Mesenchymal stem cell (in vitro differentiated cells and primary cell): ENCODE measurements at regions not wholly inside any gene's neighbourhood (a gene's known extent, or its start where the extent isn't known, plus 50 kb on each side); places are given as distances from the start of the nearest gene placed in this dataset.
A peak's percentile ranks its signal among the peaks of the same experiment; 100 is the strongest.
"Not testable (repeated sequence)": the region's sequence is repeated elsewhere in the genome, so short reads cannot be mapped to it uniquely, and the experiment has no call there.

Source experiments
- DNase-seq: peaks from one replicate; pipeline ENCODE4 v3.0.0-alpha.2; 2013
- H2AFZ ChIP-seq: one replicate; pipeline ENCODE4 v1.6.1; 2013; ENCODE audit warnings: low read depth, mild to moderate bottlenecking, control low read depth, inconsistent platforms, low read length, moderate library complexity
- H2AK5ac ChIP-seq: 2 replicates; pipeline ENCODE4 v1.6.1; 2013; ENCODE audit warnings: low read length, moderate library complexity, mild to moderate bottlenecking, inconsistent platforms; ENCODE audit not compliant: severe bottlenecking
- H2BK120ac ChIP-seq: one replicate; pipeline ENCODE4 v1.6.1; 2013; ENCODE audit warnings: low read depth, mild to moderate bottlenecking, inconsistent platforms, low read length, moderate library complexity
- H2BK12ac ChIP-seq, 2 experiments: one replicate each; pipeline ENCODE4 v1.6.1; 2013; ENCODE audit warnings: inconsistent platforms in 2 of 2, low read length in 2 of 2, mild to moderate bottlenecking in 2 of 2, moderate library complexity in 2 of 2, control low read depth in 1 of 2
- H2BK15ac ChIP-seq: one replicate; pipeline ENCODE4 v1.6.1; 2013; ENCODE audit warnings: mild to moderate bottlenecking, low read depth, inconsistent platforms; ENCODE audit not compliant: poor library complexity, severe bottlenecking
- H2BK5ac ChIP-seq: 2 replicates; pipeline ENCODE4 v1.6.1; 2013; ENCODE audit warnings: low read depth, mild to moderate bottlenecking, low read length, control low read depth, inconsistent platforms; ENCODE audit not compliant: poor library complexity, severe bottlenecking
- H3K14ac ChIP-seq, 2 experiments: one replicate each; pipeline ENCODE4 v1.6.1; 2013; ENCODE audit warnings: inconsistent platforms in 2 of 2, low read length in 2 of 2, control low read depth in 1 of 2, mild to moderate bottlenecking in 1 of 2, moderate library complexity in 1 of 2
- H3K18ac ChIP-seq, 2 experiments: one replicate each; pipeline ENCODE4 v1.6.1; 2013; ENCODE audit warnings: inconsistent platforms in 2 of 2, low read length in 2 of 2, control low read depth in 1 of 2, low read depth in 1 of 2, mild to moderate bottlenecking in 1 of 2
- H3K23ac ChIP-seq, 2 experiments: one replicate each; pipeline ENCODE4 v1.6.1; 2013; ENCODE audit warnings: inconsistent platforms in 2 of 2, low read length in 2 of 2, mild to moderate bottlenecking in 2 of 2, moderate library complexity in 2 of 2, control low read depth in 1 of 2
- H3K27ac ChIP-seq: 2 replicates; pipeline ENCODE4 v1.5.1; 2013; ENCODE audit warnings: mild to moderate bottlenecking, moderate library complexity, low read length, control low read depth, inconsistent platforms; ENCODE audit not compliant: poor library complexity, severe bottlenecking
- H3K27me3 ChIP-seq, 2 experiments: 2 replicates each; pipeline versions ENCODE4 v1.6.1 to v1.7.0; 2013; ENCODE audit warnings: low read length in 2 of 2, mild to moderate bottlenecking in 2 of 2, moderate library complexity in 2 of 2, control low read depth in 1 of 2, inconsistent platforms in 1 of 2; ENCODE audit not compliant: control insufficient read depth in 1 of 2, insufficient read depth in 1 of 2
- H3K36me3 ChIP-seq, 2 experiments: 2 replicates each; pipeline versions ENCODE4 v1.6.1 to v1.7.0; 2013; ENCODE audit warnings: low read length in 2 of 2, control low read depth in 1 of 2, inconsistent platforms in 1 of 2, low read depth in 1 of 2, mild to moderate bottlenecking in 1 of 2; ENCODE audit not compliant: insufficient read depth in 2 of 2, control insufficient read depth in 1 of 2
- H3K4ac ChIP-seq, 2 experiments: one replicate each; pipeline ENCODE4 v1.6.1; 2013; ENCODE audit warnings: inconsistent platforms in 2 of 2, low read length in 2 of 2, mild to moderate bottlenecking in 2 of 2, moderate library complexity in 2 of 2, control low read depth in 1 of 2, low read depth in 1 of 2
- H3K4me1 ChIP-seq: 2 replicates; pipeline ENCODE4 v1.6.1; 2013; ENCODE audit warnings: low read depth, low read length, control low read depth; ENCODE audit not compliant: control insufficient read depth, insufficient read depth
- H3K4me2 ChIP-seq: 2 replicates; pipeline ENCODE4 v1.6.1; 2013; ENCODE audit warnings: low read length, mild to moderate bottlenecking, inconsistent platforms; ENCODE audit not compliant: poor library complexity, severe bottlenecking
- H3K4me3 ChIP-seq, 2 experiments: 2 replicates each; pipeline versions ENCODE4 v1.5.1 to v1.7.0; 2013; ENCODE audit warnings: low read length in 2 of 2, mild to moderate bottlenecking in 2 of 2, control low read depth in 1 of 2, low read depth in 1 of 2; ENCODE audit not compliant: insufficient read depth in 1 of 2
- H3K79me1 ChIP-seq: replicated peaks from 2 replicates; pipeline ENCODE4 v1.6.1; 2013; ENCODE audit warnings: mild to moderate bottlenecking, control low read depth, low read length, inconsistent platforms; ENCODE audit not compliant: poor library complexity, severe bottlenecking
- H3K9ac ChIP-seq: 2 replicates; pipeline ENCODE4 v1.7.0; 2013; ENCODE audit warnings: mild to moderate bottlenecking, low read length, moderate library complexity
- H3K9me3 ChIP-seq: 2 replicates; pipeline ENCODE4 v1.7.0; 2013; ENCODE audit warnings: mild to moderate bottlenecking, low read length; ENCODE audit not compliant: control insufficient read depth
- H4K8ac ChIP-seq: one replicate; pipeline ENCODE4 v1.6.1; 2013; ENCODE audit warnings: inconsistent platforms, mild to moderate bottlenecking, low read length, moderate library complexity
- H4K91ac ChIP-seq: one replicate; pipeline ENCODE4 v1.6.1; 2013; ENCODE audit warnings: mild to moderate bottlenecking, low read length, inconsistent platforms
- WGBS: methylation state at CpG from one replicate; pipeline ENCODE4 v1.1.7; 2013; ENCODE audit warnings: mixed read lengths; 5-methylcytosine and 5-hydroxymethylcytosine counted together

DNA sequence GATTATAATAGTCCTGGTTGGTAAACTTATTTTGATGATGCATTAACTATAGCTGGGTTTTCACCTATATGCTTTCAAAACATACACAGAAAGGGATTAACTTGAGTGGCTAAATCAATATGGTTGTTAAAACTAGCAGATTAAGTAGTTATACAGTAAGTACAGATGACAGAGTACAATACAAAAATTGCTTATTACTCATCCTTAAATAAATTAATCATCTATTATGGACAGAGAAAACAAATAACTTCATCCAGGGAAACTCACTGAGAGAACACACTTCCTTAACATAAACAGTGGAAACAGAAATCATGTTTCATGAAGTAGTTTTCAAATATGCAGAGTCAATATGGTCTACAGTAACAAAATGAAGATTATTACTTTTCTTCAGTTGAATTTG, 133.4 kb downstream of the AREG start:
- no peak overlapping the region for H2AK5ac ChIP-seq
- H2BK120ac ChIP-seq, result no peak overlapping the region
- H2BK12ac ChIP-seq, result no peak overlapping the region
- H2AFZ ChIP-seq, result no peak overlapping the region
- no peak overlapping the region for H3K4ac ChIP-seq
- H3K9me3 ChIP-seq, result no peaks in the 10 kb centered on the region
- H3K4me2 ChIP-seq, result no peak overlapping the region
- H3K14ac ChIP-seq, result no peak overlapping the region
- no peaks in the 10 kb centered on the region for H3K36me3 ChIP-seq
- no peak overlapping the region for H3K18ac ChIP-seq
- no peaks in the 10 kb centered on the region for H3K27me3 ChIP-seq
- no peak overlapping the region for H4K8ac ChIP-seq
- H3K79me1 ChIP-seq, result no peaks in the 10 kb centered on the region
- H3K27ac ChIP-seq, result no peak overlapping the region
- H2BK15ac ChIP-seq, result no peak overlapping the region
- DNase-seq, result no peak
- H2BK5ac ChIP-seq, result no peak overlapping the region
- no peak overlapping the region for H4K91ac ChIP-seq
- no peaks in the 10 kb centered on the region for H3K4me1 ChIP-seq
- no peak overlapping the region for H3K23ac ChIP-seq
- no peak overlapping the region for H3K9ac ChIP-seq
- H3K4me3 ChIP-seq, result no peak overlapping the region

DNA sequence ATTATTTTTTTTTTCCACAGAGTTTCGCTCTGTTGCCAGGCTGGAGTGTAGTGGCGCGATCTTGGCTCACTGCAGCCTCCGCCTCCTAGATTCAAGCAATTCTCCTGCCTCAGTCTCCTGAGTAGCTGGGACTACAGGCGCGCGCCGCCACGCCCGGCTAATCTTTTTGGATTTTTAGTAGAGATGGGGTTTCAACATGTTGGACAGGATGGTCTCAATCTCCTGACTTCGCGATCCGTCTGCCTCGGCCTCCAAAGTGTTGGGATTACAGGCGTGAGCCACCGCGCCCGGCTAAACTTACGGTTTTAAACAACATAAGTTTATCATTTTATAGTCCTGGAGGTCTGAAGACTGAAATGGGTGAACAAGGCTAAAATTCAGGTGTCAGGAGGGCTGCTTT, 133.9 kb downstream of the AREG start:
- not testable (repeated sequence) for H3K4me1 ChIP-seq, H3K18ac ChIP-seq, H3K23ac ChIP-seq, H2AFZ ChIP-seq, H3K36me3 ChIP-seq, H3K4me3 ChIP-seq, H2BK12ac ChIP-seq, H4K91ac ChIP-seq, H2BK15ac ChIP-seq, H3K27me3 ChIP-seq, H3K9ac ChIP-seq, H3K4me2 ChIP-seq, DNase-seq, H3K79me1 ChIP-seq, H3K14ac ChIP-seq, H4K8ac ChIP-seq, H3K9me3 ChIP-seq, H3K4ac ChIP-seq, H2BK5ac ChIP-seq, H3K27ac ChIP-seq, H2AK5ac ChIP-seq
- peak overlapping the region; percentile 42 for H2BK120ac ChIP-seq
- WGBS, result 96% methylated on average over 19 of the region's 19 CpGs

DNA sequence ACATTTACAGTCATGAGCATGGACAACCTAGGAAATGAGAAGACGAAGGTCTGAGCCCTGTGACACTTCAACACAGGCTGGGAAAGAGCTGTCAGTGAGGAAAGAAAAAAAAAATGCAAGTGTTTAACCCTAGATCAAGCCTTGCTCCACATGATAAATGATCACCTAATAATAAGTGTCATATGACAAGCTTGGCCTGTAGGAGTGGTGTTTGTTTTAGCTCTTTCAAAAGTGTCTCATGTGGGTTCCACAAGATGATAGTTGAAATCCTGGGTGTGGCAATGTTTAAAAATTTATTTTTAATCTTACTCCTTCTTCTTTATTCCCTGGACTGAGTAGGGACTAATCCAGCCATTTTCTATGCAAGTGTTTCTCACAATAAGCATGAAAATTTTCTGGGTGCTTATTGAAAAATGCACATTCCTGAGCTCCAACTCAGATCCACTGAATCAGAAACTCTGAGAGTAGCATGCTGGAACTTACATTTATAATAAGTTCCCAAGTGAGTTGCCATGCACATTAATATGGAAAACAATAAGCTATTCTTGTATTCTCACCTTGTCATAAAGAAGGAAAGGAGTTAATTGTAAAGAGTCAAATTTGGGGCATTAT, 138.3 kb downstream of the AREG start:
- WGBS, result 50% methylated on average over 1 of the region's 1 CpG
- Histone ChIP-seq H2AK5ac (no peak overlapping the region), H3K27ac (no peak overlapping the region), H3K23ac (no peak overlapping the region), H3K4ac (no peak overlapping the region), H2BK5ac (no peak overlapping the region), H3K4me1 (no peaks in the 10 kb centered on the region), H3K4me3 (no peak overlapping the region), H3K27me3 (no peaks in the 10 kb centered on the region), H4K8ac (no peak overlapping the region), H2BK15ac (no peak overlapping the region), H3K36me3 (no peaks in the 10 kb centered on the region), H2BK12ac (no peak overlapping the region), H3K9me3 (no peaks in the 10 kb centered on the region), H3K79me1 (no peaks in the 10 kb centered on the region), H3K4me2 (no peak overlapping the region), H4K91ac (no peak overlapping the region), H2AFZ (no peak overlapping the region), H2BK120ac (no peak overlapping the region), H3K14ac (no peak overlapping the region), H3K18ac (no peak overlapping the region), H3K9ac (no peak overlapping the region)
- peak; percentile 5 for DNase-seq

DNA sequence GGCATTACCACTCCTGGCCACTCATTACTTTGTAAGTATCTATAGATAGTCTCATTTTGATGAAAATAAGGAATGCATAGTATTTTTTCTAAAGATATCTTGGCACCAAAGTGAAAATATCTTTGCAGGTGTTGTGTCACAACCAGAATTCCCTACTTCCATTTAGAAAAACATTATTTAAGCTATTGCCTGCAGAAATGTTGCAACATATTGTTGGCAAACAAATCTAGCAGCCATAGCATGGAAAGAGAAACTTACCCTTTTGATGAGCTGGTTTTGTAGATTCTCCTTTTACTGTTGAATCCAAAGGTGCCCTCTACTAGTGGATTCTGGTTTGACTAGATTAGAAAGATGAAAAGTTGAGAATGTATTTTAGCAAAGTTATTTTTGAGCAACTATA, 138.8 kb downstream of the AREG start:
- Histone ChIP-seq H3K9me3 (no peaks in the 10 kb centered on the region), H3K9ac (no peak overlapping the region), H3K23ac (no peak overlapping the region), H3K18ac (no peak overlapping the region), H2BK15ac (no peak overlapping the region), H3K4me3 (no peak overlapping the region), H2BK12ac (no peak overlapping the region), H3K79me1 (no peaks in the 10 kb centered on the region), H3K4me1 (no peaks in the 10 kb centered on the region), H2AK5ac (no peak overlapping the region), H2BK120ac (no peak overlapping the region), H3K36me3 (no peaks in the 10 kb centered on the region), H3K27ac (no peak overlapping the region), H4K8ac (no peak overlapping the region), H2BK5ac (no peak overlapping the region), H3K4ac (no peak overlapping the region), H3K14ac (no peak overlapping the region), H3K27me3 (no peaks in the 10 kb centered on the region), H3K4me2 (no peak overlapping the region), H4K91ac (no peak overlapping the region), H2AFZ (no peak overlapping the region)
- peak; percentile 23 for DNase-seq
